Upper lobe of right lung (tissue), 1 donor: ENCODE measurements at regions not wholly inside any gene's neighbourhood (a gene's known extent, or its start where the extent isn't known, plus 50 kb on each side); places are given as distances from the start of the nearest gene placed in this dataset.
A peak's percentile ranks its signal among the peaks of the same experiment; 100 is the strongest.

Source experiments
- ATAC-seq: fragments of 200-7000 bp; cut with Tn5 transposase; one replicate; pipeline ENCODE4 v1.9.1; 2020; ENCODE audit warnings: mild to moderate bottlenecking, moderate library complexity
- DNase-seq: peaks from one replicate; pipeline ENCODE4 v3.0.0-alpha.2; 2020
- H3K27ac ChIP-seq: fragments of 200-600 bp; one replicate; pipeline ENCODE4 v1.8.0; 2022
- H3K27me3 ChIP-seq: fragments of 200-600 bp; one replicate; pipeline ENCODE4 v1.8.0; 2022; ENCODE audit warnings: mild to moderate bottlenecking
- H3K36me3 ChIP-seq: fragments of 200-600 bp; one replicate; pipeline ENCODE4 v1.8.0; 2022
- H3K4me1 ChIP-seq: fragments of 200-600 bp; one replicate; pipeline ENCODE4 v1.8.0; 2022
- H3K4me3 ChIP-seq: fragments of 200-600 bp; one replicate; pipeline ENCODE4 v1.8.0; 2022; ENCODE audit warnings: mild to moderate bottlenecking
- H3K9me3 ChIP-seq: fragments of 200-600 bp; one replicate; pipeline ENCODE4 v1.8.0; 2022
- intact Hi-C: fragments of 100-400 bp; cut with DNase I; formaldehyde crosslinking; loops from one replicate; pipeline ENCODE4 v1.11.0; 2022
- TF ChIP-seq, protein P1 (sequence below): fragments of 200-600 bp; IDR thresholded peaks from one replicate; pipeline ENCODE4 v1.8.0; 2022; ENCODE audit warnings: antibody characterized with exemption
- donor health status: DM: no; HTN: yes; CAD: no; lungs with severe emphysema.

DNA sequence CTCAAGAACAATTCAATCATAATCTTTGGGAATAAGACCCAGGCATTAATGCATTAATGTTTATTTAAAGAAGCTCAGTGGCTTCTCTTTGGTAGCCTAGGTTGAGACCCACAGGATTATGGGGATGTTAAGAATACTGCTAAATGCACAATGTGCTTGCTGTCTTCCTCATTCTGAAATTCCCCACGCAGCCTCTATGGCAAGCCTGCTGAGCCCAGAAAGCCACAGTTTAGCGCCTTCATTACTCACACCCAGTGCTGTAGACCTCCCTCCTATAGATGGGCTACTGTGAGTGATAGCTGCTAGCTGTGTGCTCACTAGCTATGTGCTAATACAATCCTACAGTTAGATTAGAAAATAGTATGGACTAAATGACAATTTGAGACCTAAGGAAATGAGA, 90.6 kb downstream of the TNFSF13B start:
- Histone ChIP-seq H3K4me1 (no peaks in the 10 kb centered on the region), H3K27ac (no peak overlapping the region), H3K9me3 (no peaks in the 10 kb centered on the region), H3K27me3 (no peaks in the 10 kb centered on the region), H3K36me3 (no peaks in the 10 kb centered on the region), H3K4me3 (no peak overlapping the region)
- ATAC-seq = no peak
- no peak for DNase-seq
- intact Hi-C loops = no loop called here
- TF ChIP-seq, protein P1, sequence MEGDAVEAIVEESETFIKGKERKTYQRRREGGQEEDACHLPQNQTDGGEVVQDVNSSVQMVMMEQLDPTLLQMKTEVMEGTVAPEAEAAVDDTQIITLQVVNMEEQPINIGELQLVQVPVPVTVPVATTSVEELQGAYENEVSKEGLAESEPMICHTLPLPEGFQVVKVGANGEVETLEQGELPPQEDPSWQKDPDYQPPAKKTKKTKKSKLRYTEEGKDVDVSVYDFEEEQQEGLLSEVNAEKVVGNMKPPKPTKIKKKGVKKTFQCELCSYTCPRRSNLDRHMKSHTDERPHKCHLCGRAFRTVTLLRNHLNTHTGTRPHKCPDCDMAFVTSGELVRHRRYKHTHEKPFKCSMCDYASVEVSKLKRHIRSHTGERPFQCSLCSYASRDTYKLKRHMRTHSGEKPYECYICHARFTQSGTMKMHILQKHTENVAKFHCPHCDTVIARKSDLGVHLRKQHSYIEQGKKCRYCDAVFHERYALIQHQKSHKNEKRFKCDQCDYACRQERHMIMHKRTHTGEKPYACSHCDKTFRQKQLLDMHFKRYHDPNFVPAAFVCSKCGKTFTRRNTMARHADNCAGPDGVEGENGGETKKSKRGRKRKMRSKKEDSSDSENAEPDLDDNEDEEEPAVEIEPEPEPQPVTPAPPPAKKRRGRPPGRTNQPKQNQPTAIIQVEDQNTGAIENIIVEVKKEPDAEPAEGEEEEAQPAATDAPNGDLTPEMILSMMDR = no peak

DNA sequence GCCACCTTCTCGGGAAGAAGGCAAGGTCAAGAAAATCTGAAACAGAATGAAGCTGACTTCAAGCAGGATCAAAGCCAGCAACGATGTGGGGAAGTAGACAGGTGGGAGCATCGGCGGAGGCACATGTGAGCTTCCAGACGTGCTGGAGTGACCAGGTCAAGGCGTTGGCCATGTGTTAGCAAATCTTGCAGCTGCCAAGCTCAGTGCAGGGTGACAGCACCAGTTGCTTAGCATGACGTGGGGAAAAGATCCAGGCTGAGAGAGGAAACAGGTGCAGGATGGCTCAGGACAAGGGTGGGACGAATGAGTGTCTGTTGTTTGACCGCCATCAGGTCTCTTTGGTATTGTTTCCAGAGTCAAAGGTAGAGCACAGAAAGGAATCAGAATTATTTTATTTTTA, 92.3 kb downstream of the TNFSF13B start:
- no peak for ATAC-seq

DNA sequence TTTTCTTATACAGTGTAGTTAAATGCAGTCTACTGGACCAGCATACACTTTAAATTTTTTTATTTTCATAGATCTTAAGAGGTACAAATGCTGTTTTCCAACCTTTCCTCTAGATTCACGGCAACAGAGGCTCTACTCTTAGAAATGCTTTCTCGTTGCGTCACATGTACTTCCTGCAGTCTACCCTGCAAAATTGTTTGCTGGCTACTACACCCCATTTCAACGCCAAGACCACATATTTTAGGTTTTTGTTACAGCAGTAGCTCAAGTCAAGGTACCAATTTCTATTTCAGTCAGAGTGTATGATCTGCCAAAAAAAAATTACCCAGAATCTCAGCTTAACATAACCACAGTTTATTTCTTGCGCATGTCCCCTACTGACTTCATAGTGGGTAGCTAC, 94.1 kb downstream of the TNFSF13B start:
- ATAC-seq (no peak), DNase-seq (no peak)
- intact Hi-C loops = no loop called here
- Histone ChIP-seq H3K4me1 (no peaks in the 10 kb centered on the region), H3K4me3 (no peak overlapping the region), H3K27ac (no peak overlapping the region), H3K9me3 (no peaks in the 10 kb centered on the region), H3K36me3 (no peaks in the 10 kb centered on the region), H3K27me3 (no peaks in the 10 kb centered on the region)
- TF ChIP-seq, protein P1 = no peak

More for the DNA sequence above, 92.3 kb downstream of the TNFSF13B start:
- TF ChIP-seq, protein P1 = no peak
- Histone ChIP-seq H3K27me3 (no peaks in the 10 kb centered on the region), H3K9me3 (no peaks in the 10 kb centered on the region), H3K27ac (no peak overlapping the region), H3K36me3 (no peaks in the 10 kb centered on the region), H3K4me1 (no peaks in the 10 kb centered on the region), H3K4me3 (no peak overlapping the region)
- no peak for DNase-seq
- intact Hi-C loops = no loop called here

DNA sequence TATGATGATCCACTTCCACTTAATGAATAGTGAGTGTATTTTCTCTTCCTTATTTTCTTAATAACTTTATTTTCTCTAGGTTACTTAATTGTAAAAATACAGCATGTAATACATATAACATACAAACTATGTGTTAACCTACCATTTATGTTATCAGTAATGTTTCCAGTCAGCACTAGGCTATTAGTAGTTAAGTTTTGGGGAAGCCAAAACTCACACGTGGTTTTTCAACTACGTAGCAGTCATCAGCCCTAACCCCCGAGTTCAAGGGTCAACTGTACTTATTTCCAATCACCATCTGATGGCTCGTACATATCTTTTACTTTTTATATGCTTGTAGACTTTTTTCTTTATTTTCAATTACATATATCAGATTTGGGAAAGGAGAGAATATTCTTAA, 95.7 kb downstream of the TNFSF13B start:
- ATAC-seq (no peak), DNase-seq (no peak)
- H3K27ac ChIP-seq = no peak overlapping the region
- H3K36me3 ChIP-seq = no peaks in the 10 kb centered on the region
- H3K27me3 ChIP-seq = no peaks in the 10 kb centered on the region
- TF ChIP-seq, protein P1 = no peak
- H3K9me3 ChIP-seq = no peaks in the 10 kb centered on the region
- intact Hi-C loops = no loop called here
- no peak overlapping the region for H3K4me3 ChIP-seq
- no peaks in the 10 kb centered on the region for H3K4me1 ChIP-seq

DNA sequence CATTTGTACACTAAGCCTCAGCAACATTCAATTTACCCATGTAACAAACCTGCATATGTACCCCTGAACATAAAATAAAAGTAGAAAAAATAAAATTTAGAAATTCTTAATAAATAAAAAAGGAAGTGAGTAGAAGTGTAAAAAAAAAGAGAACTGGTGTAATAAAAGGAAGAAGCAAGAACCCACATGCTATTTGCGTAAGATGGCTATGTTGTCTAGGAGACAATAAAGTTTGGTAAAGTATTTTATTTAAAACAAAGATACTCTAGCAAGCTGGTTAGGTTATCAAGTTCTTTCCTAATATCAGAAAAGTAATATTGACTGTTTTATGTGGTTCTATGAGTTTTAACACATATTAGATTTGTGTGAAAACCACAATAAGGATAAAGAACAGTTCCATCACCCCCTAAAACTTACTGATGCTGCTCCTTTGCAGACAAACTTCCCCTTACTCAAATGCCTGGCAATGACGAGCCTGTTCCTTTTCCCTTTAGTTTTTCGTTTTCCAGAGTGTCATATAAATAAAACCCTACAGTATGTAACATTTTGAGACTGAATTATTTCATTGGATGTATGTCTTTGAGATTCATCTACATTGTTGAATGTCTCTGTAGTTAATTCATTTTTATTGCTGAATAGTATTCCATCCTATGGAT, 98.9 kb downstream of the TNFSF13B start:
- Histone ChIP-seq H3K9me3 (no peaks in the 10 kb centered on the region), H3K4me1 (no peaks in the 10 kb centered on the region), H3K36me3 (no peaks in the 10 kb centered on the region), H3K27me3 (no peaks in the 10 kb centered on the region), H3K27ac (no peak overlapping the region), H3K4me3 (no peak overlapping the region)
- TF ChIP-seq, protein P1 = no peak
- intact Hi-C loops = no loop called here
- peak; percentile 22 for ATAC-seq
- DNase-seq = no peak

DNA sequence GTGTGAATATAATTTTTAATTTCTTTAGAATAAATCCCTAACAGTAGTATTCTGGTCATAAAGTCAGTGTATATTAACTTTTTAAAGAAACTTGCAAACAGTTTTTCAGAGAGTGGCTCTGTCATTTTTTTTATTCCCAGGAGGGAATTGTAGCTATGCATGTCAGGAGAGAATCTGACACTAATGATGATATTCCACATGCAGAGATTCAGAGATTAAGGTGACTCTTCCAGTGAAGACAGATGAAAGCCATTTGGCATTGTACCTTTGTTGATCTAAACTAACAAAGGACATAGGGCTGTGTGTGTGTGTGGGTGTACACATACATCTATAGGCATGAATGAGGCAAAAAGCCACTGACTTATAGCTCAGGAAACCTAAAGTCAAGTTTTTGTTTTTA, 99.9 kb downstream of the TNFSF13B start:
- ATAC-seq (no peak), DNase-seq (no peak)
- TF ChIP-seq, protein P1 = no peak
- Histone ChIP-seq H3K36me3 (no peaks in the 10 kb centered on the region), H3K9me3 (no peaks in the 10 kb centered on the region), H3K27ac (no peak overlapping the region), H3K27me3 (no peaks in the 10 kb centered on the region), H3K4me1 (no peaks in the 10 kb centered on the region), H3K4me3 (no peak overlapping the region)
- intact Hi-C loops = no loop called here
